Endothelial cell of umbilical vein (primary cell): ENCODE measurements at regions not wholly inside any gene's neighbourhood (a gene's known extent, or its start where the extent isn't known, plus 50 kb on each side); places are given as distances from the start of the nearest gene placed in this dataset.

Source experiments
- BruUV-seq: library from RNA; stranded (reverse); fragments of 400-500 nt; replicated peaks from 2 replicates; lab custom pipeline; 2021; lab: Mats Ljungman, UMichigan
- CTCF ChIA-PET: fragments of 300-600, 350-600 bp; sonication (Branson Sonifier 250); formaldehyde crosslinking; loops from one replicate; lab custom pipeline; 2021; ENCODE audit warnings: antibody characterized with exemption, inconsistent platforms; lab: Charles Lee
- POLR2A ChIA-PET: fragments of 300-600, 350-600 bp; sonication (Branson Sonifier 250); formaldehyde crosslinking; loops from one replicate; lab custom pipeline; 2021; ENCODE audit warnings: antibody characterized with exemption, inconsistent platforms; lab: Charles Lee
- DNase-seq: peaks from one replicate; pipeline ENCODE4 v3.0.0-alpha.2; 2011; ENCODE audit warnings: low read depth, low spot score
- FAIRE-seq: peaks from 2 replicates; lab custom pipeline; 2011; peaks lifted over from hg19 to GRCh38; lab: Jason Lieb, UNC
- H2AFZ ChIP-seq: 2 replicates; pipeline ENCODE4 v1.6.0; 2012; ENCODE audit warnings: low read depth, low read length, control low read depth, inconsistent platforms
- H3K27ac ChIP-seq: 2 replicates; pipeline ENCODE4 v1.5.1; 2011; ENCODE audit warnings: low read depth, mild to moderate bottlenecking, control low read depth, low read length, moderate library complexity; ENCODE audit not compliant: insufficient read depth
- H3K27me3 ChIP-seq, 2 experiments: 2 replicates each; pipeline versions ENCODE4 v1.6.0 to v1.6.1; 2011; ENCODE audit warnings: low read length in 2 of 2, mixed read lengths in 1 of 2; ENCODE audit not compliant: control insufficient read depth in 2 of 2, insufficient read depth in 2 of 2
- H3K36me3 ChIP-seq, 2 experiments: 2 replicates in 1 of 2; 3 replicates in 1 of 2; pipeline ENCODE4 v1.5.1; 2011; ENCODE audit warnings: low read length in 2 of 2, mild to moderate bottlenecking in 1 of 2, moderate library complexity in 1 of 2; ENCODE audit not compliant: control insufficient read depth in 2 of 2, insufficient read depth in 2 of 2; ENCODE audit errors: extremely low read depth in 1 of 2
- H3K4me1 ChIP-seq: 3 replicates; pipeline ENCODE4 v1.5.1; 2011; ENCODE audit warnings: mild to moderate bottlenecking, low read length; ENCODE audit not compliant: control insufficient read depth, insufficient read depth; ENCODE audit errors: extremely low read depth
- H3K4me2 ChIP-seq: 2 replicates; pipeline ENCODE4 v1.6.1; 2011; ENCODE audit warnings: low read length, control low read depth, mixed read lengths; ENCODE audit not compliant: insufficient read depth
- H3K4me3 ChIP-seq, 3 experiments: fragments of 200-600 bp in 1 of 3; sonication (generic), shearing (Covaris generic) in 1 of 3; replicated peaks in 1 of 3; 2 replicates each; pipeline ENCODE4 v1.5.1; 2011 to 2016; ENCODE audit warnings: control low read depth in 3 of 3, low read length in 3 of 3, mild to moderate bottlenecking in 2 of 3, inconsistent platforms in 1 of 3, low read depth in 1 of 3, moderate library complexity in 1 of 3; ENCODE audit not compliant: insufficient read depth in 1 of 3
- H3K79me2 ChIP-seq: 2 replicates; pipeline ENCODE4 v1.6.0; 2012; ENCODE audit warnings: low read length, inconsistent platforms; ENCODE audit not compliant: control insufficient read depth, insufficient read depth
- H3K9ac ChIP-seq: replicated peaks from 2 replicates; pipeline ENCODE3; 2011; ENCODE audit warnings: low read length, control low read depth; ENCODE audit not compliant: insufficient read depth; ENCODE audit errors: extremely low read depth
- H3K9me1 ChIP-seq: replicated peaks from 3 replicates; pipeline ENCODE4 v1.6.0; 2011; ENCODE audit warnings: mild to moderate bottlenecking, low read length; ENCODE audit not compliant: control insufficient read depth, insufficient read depth; ENCODE audit errors: extremely low read depth
- H3K9me3 ChIP-seq: replicated peaks from 2 replicates; pipeline ENCODE4 v1.5.1; 2012; ENCODE audit warnings: low read length, inconsistent platforms; ENCODE audit not compliant: control insufficient read depth, insufficient read depth
- H4K20me1 ChIP-seq: replicated peaks from 2 replicates; pipeline ENCODE3; 2011; ENCODE audit warnings: mild to moderate bottlenecking, low read length; ENCODE audit not compliant: control insufficient read depth, insufficient read depth; ENCODE audit errors: extremely low read depth
- CTCF ChIP-seq, 2 donors: IDR thresholded peaks; 1 replicate in 1 of 2; 2 replicates in 1 of 2; pipeline ENCODE4 v1.5.1; 2011; ENCODE audit warnings: low read length in 2 of 2, mild to moderate bottlenecking in 2 of 2, moderate library complexity in 2 of 2, control low read depth in 1 of 2, inconsistent platforms in 1 of 2, low read depth in 1 of 2; ENCODE audit not compliant: insufficient read depth in 1 of 2; ENCODE audit errors: extremely low read depth in 1 of 2
- EZH2 ChIP-seq: IDR thresholded peaks from 2 replicates; pipeline ENCODE4 v1.6.1; 2012; ENCODE audit warnings: borderline replicate concordance, low read depth, mild to moderate bottlenecking, moderate library complexity, low read length, inconsistent platforms; ENCODE audit not compliant: severe bottlenecking
- FOS ChIP-seq: IDR thresholded peaks from 2 replicates; pipeline ENCODE4 v1.6.1; 2011; ENCODE audit warnings: mild to moderate bottlenecking, low read length, moderate library complexity, borderline replicate concordance; ENCODE audit not compliant: insufficient read depth
- GATA2 ChIP-seq: IDR thresholded peaks from 2 replicates; pipeline ENCODE4 v1.7.0; 2011; ENCODE audit warnings: low read depth, mild to moderate bottlenecking, moderate library complexity, mixed read lengths, low read length; ENCODE audit not compliant: insufficient read length, insufficient read depth
- JUN ChIP-seq: IDR thresholded peaks from 2 replicates; pipeline ENCODE4 v1.6.1; 2011; ENCODE audit warnings: borderline replicate concordance, low read depth; ENCODE audit not compliant: insufficient read length, insufficient read depth
- MYC ChIP-seq: IDR thresholded peaks from one replicate; pipeline ENCODE4 v1.6.1; 2011; ENCODE audit warnings: mild to moderate bottlenecking, low read depth, low read length
- POLR2A ChIP-seq: IDR thresholded peaks from 2 replicates; pipeline ENCODE4 v1.6.1; 2012; ENCODE audit warnings: low read depth, mild to moderate bottlenecking, control low read depth, low read length
- POLR2AphosphoS5 ChIP-seq: IDR thresholded peaks from 2 replicates; pipeline ENCODE4 v1.6.1; 2012; ENCODE audit warnings: low read depth, mild to moderate bottlenecking, control low read depth, low read length, moderate library complexity; ENCODE audit not compliant: insufficient read depth
- dilution Hi-C: fragments of 300-500 bp; cut with MboI; formaldehyde crosslinking; loops from one replicate; pipeline ENCODE4 v1.15.0; 2019; ENCODE audit warnings: low sequenced_read_pairs; ENCODE audit not compliant: extremely low pct_ligation_motif_present
- intact Hi-C: fragments of 100-400 bp; cut with micrococcal nuclease; formaldehyde crosslinking; loops from one replicate; pipeline ENCODE4 v1.10.0; 2022
- TF ChIP-seq, protein P1 (sequence below): IDR thresholded peaks from 2 replicates; pipeline ENCODE4 v1.6.1; 2011; ENCODE audit not compliant: insufficient read depth, insufficient read length

DNA sequence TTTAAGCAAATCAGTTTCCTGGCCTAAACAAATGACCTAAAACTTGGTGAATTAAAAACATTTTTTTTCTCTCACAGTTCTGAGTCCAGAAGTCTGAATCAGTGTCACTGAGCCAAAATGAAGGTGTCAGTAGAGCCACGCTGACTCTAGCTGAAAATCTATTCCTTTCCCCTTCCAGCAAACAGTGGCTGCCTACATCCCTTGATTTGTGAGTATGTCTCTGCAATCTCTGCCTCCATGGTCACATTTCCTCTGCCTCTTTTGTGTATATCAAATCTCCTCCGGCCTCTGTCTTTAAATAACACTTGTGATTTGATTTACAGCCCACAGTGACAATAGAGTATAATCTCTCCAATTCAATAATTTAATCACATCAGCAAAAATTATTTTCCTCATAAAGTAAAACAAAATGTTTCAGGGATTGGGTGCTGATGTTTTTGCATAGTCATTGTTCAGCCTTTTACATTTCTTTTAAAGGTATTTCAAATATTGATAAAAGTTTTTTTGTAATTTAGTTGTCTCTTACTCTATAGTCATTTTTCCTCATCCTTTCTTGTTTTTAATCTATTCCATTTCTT lies 1715.4 kb downstream of the BRINP3 start:
- no peak for FAIRE-seq

More for the DNA sequence above, 1715.4 kb downstream of the BRINP3 start:
- Histone ChIP-seq H3K9ac (no peak overlapping the region), H3K4me1 (no peaks in the 10 kb centered on the region), H4K20me1 (no peaks in the 10 kb centered on the region), H3K4me2 (no peak overlapping the region), H3K27ac (no peak overlapping the region), H3K36me3 (no peaks in the 10 kb centered on the region), H3K79me2 (no peaks in the 10 kb centered on the region), H3K27me3 (no peaks in the 10 kb centered on the region), H2AFZ (no peak overlapping the region), H3K4me3 (no peak overlapping the region), H3K9me3 (no peaks in the 10 kb centered on the region), H3K9me1 (no peaks in the 10 kb centered on the region)
- TF ChIP-seq, protein P1, sequence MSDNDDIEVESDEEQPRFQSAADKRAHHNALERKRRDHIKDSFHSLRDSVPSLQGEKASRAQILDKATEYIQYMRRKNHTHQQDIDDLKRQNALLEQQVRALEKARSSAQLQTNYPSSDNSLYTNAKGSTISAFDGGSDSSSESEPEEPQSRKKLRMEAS = no peak
- TF ChIP-seq POLR2AphosphoS5 (no peak), CTCF (IDR thresholded peaks at IDR 0.05; ENCODE audit: extremely low read depth in 1 of 2, insufficient read depth in 1 of 2, low read depth in 1 of 2, low read length in 2 of 2) (no peak), EZH2 (no peak), MYC (no peak), FOS (no peak), POLR2A (no peak), GATA2 (no peak), JUN (no peak)
- BruUV-seq = no TSS peak
- intact Hi-C loops (no loop called here), dilution Hi-C loops (no loop called here)
- POLR2A ChIA-PET = no interaction called here
- CTCF ChIA-PET = no interaction called here
- DNase-seq = peak; percentile 5
